Spleen (tissue), 7 donors: ENCODE measurements at regions not wholly inside any gene's neighbourhood (a gene's known extent, or its start where the extent isn't known, plus 50 kb on each side); places are given as distances from the start of the nearest gene placed in this dataset.

Experiments used
- POLR2A ChIP-seq, 3 donors: fragments of 450-650 bp; IDR thresholded peaks; one replicate each; pipeline ENCODE4 v1.5.1; 2017; ENCODE audit warnings: antibody characterized with exemption in 3 of 3, mild to moderate bottlenecking in 1 of 3
- POLR2AphosphoS5 ChIP-seq, 3 donors: sonication (generic); formaldehyde crosslinking; IDR thresholded peaks; one replicate each; pipeline ENCODE4 v1.5.1; 2017; ENCODE audit warnings: antibody characterized with exemption in 3 of 3
- TF ChIP-seq, protein P1 (sequence below), 11 experiments: fragments of 200-600 bp in 7 of 11; fragments of 450-650 bp in 4 of 11; sonication (generic) in 4 of 11; IDR thresholded peaks in 8 of 11; conservative IDR thresholded peaks in 3 of 11; 1 replicate in 7 of 11; 2 replicates in 4 of 11; pipeline versions ENCODE4 v1.4.0 to v1.8.0; 2016 to 2021; ENCODE audit warnings: antibody characterized with exemption in 11 of 11, inconsistent platforms in 4 of 11, mild to moderate bottlenecking in 1 of 11
- donor health status: DM: no; HTN: no; CAD: no; lungs with moderate emphysema.
- donor health status: DM: no; HTN: no; CAD: no.
- donor health status: DM: no; HTN: no; CAD: no.

DNA sequence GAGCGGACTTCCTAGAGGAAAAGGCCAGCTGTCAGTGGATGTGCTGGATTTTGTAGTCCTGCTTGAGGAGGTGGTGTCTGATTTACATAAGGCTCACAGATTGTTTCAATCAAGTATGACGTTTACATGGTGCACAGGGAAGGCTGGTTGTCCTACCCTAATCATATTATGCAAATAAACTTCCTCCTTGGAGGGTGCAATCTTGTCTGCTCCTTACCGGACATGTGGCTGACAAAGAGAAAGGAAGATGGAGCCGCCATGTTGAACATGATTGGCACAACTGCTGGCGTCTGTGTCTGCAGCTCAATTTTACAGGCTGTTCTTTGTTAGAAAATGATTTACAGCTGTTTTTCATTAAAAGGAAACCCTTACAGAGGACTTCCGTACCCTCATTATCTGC is 1656.1 kb downstream of the KCNT2 start:
- TF ChIP-seq POLR2A (IDR thresholded peaks at IDR 0.05): no peak
- TF ChIP-seq, protein P1, sequence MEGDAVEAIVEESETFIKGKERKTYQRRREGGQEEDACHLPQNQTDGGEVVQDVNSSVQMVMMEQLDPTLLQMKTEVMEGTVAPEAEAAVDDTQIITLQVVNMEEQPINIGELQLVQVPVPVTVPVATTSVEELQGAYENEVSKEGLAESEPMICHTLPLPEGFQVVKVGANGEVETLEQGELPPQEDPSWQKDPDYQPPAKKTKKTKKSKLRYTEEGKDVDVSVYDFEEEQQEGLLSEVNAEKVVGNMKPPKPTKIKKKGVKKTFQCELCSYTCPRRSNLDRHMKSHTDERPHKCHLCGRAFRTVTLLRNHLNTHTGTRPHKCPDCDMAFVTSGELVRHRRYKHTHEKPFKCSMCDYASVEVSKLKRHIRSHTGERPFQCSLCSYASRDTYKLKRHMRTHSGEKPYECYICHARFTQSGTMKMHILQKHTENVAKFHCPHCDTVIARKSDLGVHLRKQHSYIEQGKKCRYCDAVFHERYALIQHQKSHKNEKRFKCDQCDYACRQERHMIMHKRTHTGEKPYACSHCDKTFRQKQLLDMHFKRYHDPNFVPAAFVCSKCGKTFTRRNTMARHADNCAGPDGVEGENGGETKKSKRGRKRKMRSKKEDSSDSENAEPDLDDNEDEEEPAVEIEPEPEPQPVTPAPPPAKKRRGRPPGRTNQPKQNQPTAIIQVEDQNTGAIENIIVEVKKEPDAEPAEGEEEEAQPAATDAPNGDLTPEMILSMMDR (IDR thresholded peaks at IDR 0.05 in 8 of 11, conservative IDR thresholded peaks at IDR 0.05 in 3 of 11): no peak
- TF ChIP-seq POLR2AphosphoS5 (IDR thresholded peaks at IDR 0.05): no peak
